ENCODE measurements at regions not wholly inside any gene's neighbourhood (a gene's known extent, or its start where the extent isn't known, plus 50 kb on each side); places are given as distances from the start of the nearest gene placed in this dataset.

DNA sequence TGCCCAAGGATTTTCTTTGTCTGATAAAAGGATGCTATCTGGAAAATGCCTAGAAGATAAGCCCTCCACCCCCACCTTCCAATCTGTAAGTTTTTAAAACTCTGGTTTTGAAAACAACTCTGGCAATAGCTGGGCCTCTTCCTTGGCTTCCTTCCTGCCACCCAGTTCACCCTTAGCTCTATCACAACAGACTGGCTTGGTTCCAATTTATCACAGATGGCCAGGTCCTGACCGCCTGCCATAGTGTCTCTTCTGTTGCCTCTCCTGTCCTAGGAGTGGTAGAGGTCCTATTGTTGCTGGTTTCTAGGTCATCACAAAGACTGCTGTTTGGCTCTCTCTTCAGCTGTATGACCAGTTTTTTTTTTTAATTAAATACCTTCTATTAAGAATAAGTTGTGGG lies 1727.9 kb upstream of the SLC39A10 start:
- TF ChIP-seq FOSL1 (IDR thresholded peaks at IDR 0.05; ENCODE audit: low read depth) (no peak), YY1 (IDR thresholded peaks at IDR 0.05; ENCODE audit: extremely low read depth, insufficient replicate concordance, low read depth, low read length) (no peak), ZNF274 (IDR thresholded peaks at IDR 0.05; ENCODE audit: low read depth, low read length) (no peak)
- Histone ChIP-seq H3K4me1 (ENCODE audit: control insufficient read depth in 1 of 2, insufficient read depth in 2 of 2, low read length in 2 of 2) (no peaks in the 10 kb centered on the region), H3K27me3 (ENCODE audit: insufficient read depth, low read length) (no peaks in the 10 kb centered on the region), H3K9me2 (ENCODE audit: insufficient read depth) (no peaks in the 10 kb centered on the region), H3K9me3 (ENCODE audit: control insufficient read depth in 1 of 2, insufficient read depth in 1 of 2, low read depth in 1 of 2, low read length in 2 of 2) (no peaks in the 10 kb centered on the region), H3K27ac (ENCODE audit: low read depth, low read length) (no peak overlapping the region), H3K9ac (ENCODE audit: low read length) (no peak overlapping the region), H3K4me2 (ENCODE audit: low read length) (no peak overlapping the region), H3K4me3 (replicated peaks in 1 of 2; ENCODE audit: low read depth in 1 of 2, low read length in 2 of 2) (no peak overlapping the region), H3K79me2 (ENCODE audit: insufficient read depth, low read length) (no peaks in the 10 kb centered on the region), H3K36me3 (ENCODE audit: control insufficient read depth in 1 of 2, insufficient read depth in 2 of 2, low read length in 2 of 2) (no peaks in the 10 kb centered on the region), H2AFZ (ENCODE audit: low read depth, low read length, poor library complexity, severe bottlenecking) (no peak overlapping the region), H4K20me1 (ENCODE audit: insufficient read depth) (no peaks in the 10 kb centered on the region)
- DNase-seq (ENCODE audit: low read depth, low spot score) (no peak), ATAC-seq (no peak)
- CTCF ChIA-PET = no interaction called here
- no TSS peak for BruUV-seq (replicated peaks)
- RAD21 ChIA-PET (ENCODE audit: low non-redundant PET in 1 of 2, low total read pairs in 2 of 2, uncharacterized antibody in 2 of 2, unreplicated experiment in 2 of 2) = no interaction called here
- intact Hi-C loops (cut with micrococcal nuclease) = no loop called here
- POLR2A ChIA-PET = no interaction called here

DNA sequence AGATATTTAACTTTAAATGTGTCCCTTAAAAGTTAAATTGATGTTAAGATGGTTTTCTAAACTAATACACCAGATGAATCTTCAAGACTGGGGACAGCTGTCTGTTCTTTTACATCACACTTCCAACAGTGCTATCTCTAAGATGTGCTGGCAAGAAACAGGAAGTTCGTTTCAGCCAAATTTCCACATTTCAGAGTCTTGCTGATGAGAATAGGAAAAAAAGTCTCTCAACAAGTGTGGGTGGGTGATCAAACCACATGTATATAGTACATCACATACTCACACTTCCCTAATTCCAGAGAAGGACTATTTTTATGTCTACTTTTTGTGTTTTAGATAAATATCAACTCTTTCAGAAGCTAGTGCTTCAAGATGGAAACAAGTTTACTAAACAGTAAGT lies 1712.8 kb upstream of the TMEFF2 start:
- ChIA-PET POLR2A (no interaction called here), RAD21 (ENCODE audit: low non-redundant PET in 1 of 2, low total read pairs in 2 of 2, uncharacterized antibody in 2 of 2, unreplicated experiment in 2 of 2) (no interaction called here), CTCF (no interaction called here)
- no peak overlapping the region for H3K4me3 ChIP-seq (replicated peaks in 1 of 2; ENCODE audit: low read depth in 1 of 2, low read length in 2 of 2)
- no peak overlapping the region for H3K9ac ChIP-seq (ENCODE audit: low read length)
- BruUV-seq (replicated peaks) = no TSS peak
- no peaks in the 10 kb centered on the region for H3K36me3 ChIP-seq (ENCODE audit: control insufficient read depth in 1 of 2, insufficient read depth in 2 of 2, low read length in 2 of 2)
- H3K4me1 ChIP-seq (ENCODE audit: control insufficient read depth in 1 of 2, insufficient read depth in 2 of 2, low read length in 2 of 2) = no peaks in the 10 kb centered on the region
- H4K20me1 ChIP-seq (ENCODE audit: insufficient read depth) = no peaks in the 10 kb centered on the region
- no peaks in the 10 kb centered on the region for H3K79me2 ChIP-seq (ENCODE audit: insufficient read depth, low read length)
- intact Hi-C loops (cut with micrococcal nuclease) = no loop called here
- no peak overlapping the region for H3K27ac ChIP-seq (ENCODE audit: low read depth, low read length)
- ATAC-seq (no peak), DNase-seq (ENCODE audit: low read depth, low spot score) (no peak)
- H2AFZ ChIP-seq (ENCODE audit: low read depth, low read length, poor library complexity, severe bottlenecking) = no peak overlapping the region
- no peaks in the 10 kb centered on the region for H3K27me3 ChIP-seq (ENCODE audit: insufficient read depth, low read length)
- no peaks in the 10 kb centered on the region for H3K9me2 ChIP-seq (ENCODE audit: insufficient read depth)
- H3K4me2 ChIP-seq (ENCODE audit: low read length) = no peak overlapping the region
- H3K9me3 ChIP-seq (ENCODE audit: control insufficient read depth in 1 of 2, insufficient read depth in 1 of 2, low read depth in 1 of 2, low read length in 2 of 2) = no peaks in the 10 kb centered on the region
- TF ChIP-seq SRF (IDR thresholded peaks at IDR 0.05; ENCODE audit: low read depth) (no peak), SP1 (IDR thresholded peaks at IDR 0.05; ENCODE audit: low read depth) (no peak), POLR2AphosphoS5 (IDR thresholded peaks at IDR 0.05; ENCODE audit: low read depth, low read length) (no peak), TCF7L2 (IDR thresholded peaks at IDR 0.05; ENCODE audit: borderline replicate concordance, extremely low read depth, insufficient read depth, insufficient read length) (no peak), ZFX (IDR thresholded peaks at IDR 0.05) (no peak), ZNF274 (IDR thresholded peaks at IDR 0.05; ENCODE audit: low read depth, low read length) (no peak), CEBPB (IDR thresholded peaks at IDR 0.05; ENCODE audit: low read depth) (no peak), POLR2A (IDR thresholded peaks at IDR 0.05; ENCODE audit: borderline replicate concordance, extremely low read depth, insufficient read depth, insufficient read length) (no peak), EZH2 (IDR thresholded peaks at IDR 0.05) (no peak), EZH2phosphoT487 (IDR thresholded peaks at IDR 0.05; ENCODE audit: borderline replicate concordance) (no peak)
- TF ChIP-seq, protein P1, sequence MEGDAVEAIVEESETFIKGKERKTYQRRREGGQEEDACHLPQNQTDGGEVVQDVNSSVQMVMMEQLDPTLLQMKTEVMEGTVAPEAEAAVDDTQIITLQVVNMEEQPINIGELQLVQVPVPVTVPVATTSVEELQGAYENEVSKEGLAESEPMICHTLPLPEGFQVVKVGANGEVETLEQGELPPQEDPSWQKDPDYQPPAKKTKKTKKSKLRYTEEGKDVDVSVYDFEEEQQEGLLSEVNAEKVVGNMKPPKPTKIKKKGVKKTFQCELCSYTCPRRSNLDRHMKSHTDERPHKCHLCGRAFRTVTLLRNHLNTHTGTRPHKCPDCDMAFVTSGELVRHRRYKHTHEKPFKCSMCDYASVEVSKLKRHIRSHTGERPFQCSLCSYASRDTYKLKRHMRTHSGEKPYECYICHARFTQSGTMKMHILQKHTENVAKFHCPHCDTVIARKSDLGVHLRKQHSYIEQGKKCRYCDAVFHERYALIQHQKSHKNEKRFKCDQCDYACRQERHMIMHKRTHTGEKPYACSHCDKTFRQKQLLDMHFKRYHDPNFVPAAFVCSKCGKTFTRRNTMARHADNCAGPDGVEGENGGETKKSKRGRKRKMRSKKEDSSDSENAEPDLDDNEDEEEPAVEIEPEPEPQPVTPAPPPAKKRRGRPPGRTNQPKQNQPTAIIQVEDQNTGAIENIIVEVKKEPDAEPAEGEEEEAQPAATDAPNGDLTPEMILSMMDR (IDR thresholded peaks at IDR 0.05 in 2 of 3, conservative IDR thresholded peaks at IDR 0.05 in 1 of 3; ENCODE audit: borderline replicate concordance in 1 of 3, insufficient read depth in 1 of 3, low read depth in 2 of 3, low read length in 2 of 3) = no peak
- TF ChIP-seq, protein P2, sequence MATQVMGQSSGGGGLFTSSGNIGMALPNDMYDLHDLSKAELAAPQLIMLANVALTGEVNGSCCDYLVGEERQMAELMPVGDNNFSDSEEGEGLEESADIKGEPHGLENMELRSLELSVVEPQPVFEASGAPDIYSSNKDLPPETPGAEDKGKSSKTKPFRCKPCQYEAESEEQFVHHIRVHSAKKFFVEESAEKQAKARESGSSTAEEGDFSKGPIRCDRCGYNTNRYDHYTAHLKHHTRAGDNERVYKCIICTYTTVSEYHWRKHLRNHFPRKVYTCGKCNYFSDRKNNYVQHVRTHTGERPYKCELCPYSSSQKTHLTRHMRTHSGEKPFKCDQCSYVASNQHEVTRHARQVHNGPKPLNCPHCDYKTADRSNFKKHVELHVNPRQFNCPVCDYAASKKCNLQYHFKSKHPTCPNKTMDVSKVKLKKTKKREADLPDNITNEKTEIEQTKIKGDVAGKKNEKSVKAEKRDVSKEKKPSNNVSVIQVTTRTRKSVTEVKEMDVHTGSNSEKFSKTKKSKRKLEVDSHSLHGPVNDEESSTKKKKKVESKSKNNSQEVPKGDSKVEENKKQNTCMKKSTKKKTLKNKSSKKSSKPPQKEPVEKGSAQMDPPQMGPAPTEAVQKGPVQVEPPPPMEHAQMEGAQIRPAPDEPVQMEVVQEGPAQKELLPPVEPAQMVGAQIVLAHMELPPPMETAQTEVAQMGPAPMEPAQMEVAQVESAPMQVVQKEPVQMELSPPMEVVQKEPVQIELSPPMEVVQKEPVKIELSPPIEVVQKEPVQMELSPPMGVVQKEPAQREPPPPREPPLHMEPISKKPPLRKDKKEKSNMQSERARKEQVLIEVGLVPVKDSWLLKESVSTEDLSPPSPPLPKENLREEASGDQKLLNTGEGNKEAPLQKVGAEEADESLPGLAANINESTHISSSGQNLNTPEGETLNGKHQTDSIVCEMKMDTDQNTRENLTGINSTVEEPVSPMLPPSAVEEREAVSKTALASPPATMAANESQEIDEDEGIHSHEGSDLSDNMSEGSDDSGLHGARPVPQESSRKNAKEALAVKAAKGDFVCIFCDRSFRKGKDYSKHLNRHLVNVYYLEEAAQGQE (IDR thresholded peaks at IDR 0.05; ENCODE audit: low read depth) = no peak
- TF ChIP-seq, protein P3, sequence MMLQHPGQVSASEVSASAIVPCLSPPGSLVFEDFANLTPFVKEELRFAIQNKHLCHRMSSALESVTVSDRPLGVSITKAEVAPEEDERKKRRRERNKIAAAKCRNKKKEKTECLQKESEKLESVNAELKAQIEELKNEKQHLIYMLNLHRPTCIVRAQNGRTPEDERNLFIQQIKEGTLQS (IDR thresholded peaks at IDR 0.05) = no peak

Data from HCT116 (cell line).